Neuronal stem cell (in vitro differentiated cells): ENCODE measurements at regions not wholly inside any gene's neighbourhood (a gene's known extent, or its start where the extent isn't known, plus 50 kb on each side); places are given as distances from the start of the nearest gene placed in this dataset.

ENCODE experiments used
- DNase-seq: peaks from one replicate; pipeline ENCODE4 v3.0.0-alpha.2; 2013; ENCODE audit warnings: low spot score
- H2AFZ ChIP-seq: one replicate; pipeline ENCODE4 v1.6.1; 2013; ENCODE audit warnings: mild to moderate bottlenecking, low read length, inconsistent platforms
- H2AK5ac ChIP-seq: 2 replicates; pipeline ENCODE4 v1.6.1; 2013; ENCODE audit warnings: low read depth, mild to moderate bottlenecking, inconsistent platforms, low read length, moderate library complexity, mixed read lengths
- H2BK120ac ChIP-seq: 2 replicates; pipeline ENCODE4 v1.6.1; 2013; ENCODE audit warnings: low read depth, mild to moderate bottlenecking, inconsistent platforms, low read length, moderate library complexity, mixed read lengths
- H2BK12ac ChIP-seq: one replicate; pipeline ENCODE4 v1.6.1; 2013; ENCODE audit warnings: low read length, inconsistent platforms
- H2BK15ac ChIP-seq: 2 replicates; pipeline ENCODE4 v1.6.1; 2013; ENCODE audit warnings: mild to moderate bottlenecking, low read length, inconsistent platforms, mixed read lengths
- H2BK5ac ChIP-seq: one replicate; pipeline ENCODE4 v1.6.1; 2013; ENCODE audit warnings: inconsistent platforms, mild to moderate bottlenecking, low read length, moderate library complexity
- H3K14ac ChIP-seq: one replicate; pipeline ENCODE4 v1.6.1; 2013; ENCODE audit warnings: low read length, inconsistent platforms
- H3K18ac ChIP-seq: 2 replicates; pipeline ENCODE4 v1.6.1; 2013; ENCODE audit warnings: low read length, inconsistent platforms
- H3K23ac ChIP-seq: 2 replicates; pipeline ENCODE4 v1.6.1; 2013; ENCODE audit warnings: low read depth, mild to moderate bottlenecking, mixed read lengths, low read length, inconsistent platforms; ENCODE audit not compliant: poor library complexity
- H3K27ac ChIP-seq: replicated peaks from 3 replicates; pipeline ENCODE4 v1.5.1; 2013; ENCODE audit warnings: low read length, inconsistent platforms
- H3K27me3 ChIP-seq, 3 experiments: 2 replicates each; pipeline ENCODE4 v1.6.1; 2013; ENCODE audit warnings: low read length in 3 of 3, mild to moderate bottlenecking in 2 of 3, inconsistent platforms in 1 of 3, low read depth in 1 of 3, mixed read lengths in 1 of 3, moderate library complexity in 1 of 3; ENCODE audit not compliant: control insufficient read depth in 3 of 3, insufficient read depth in 3 of 3
- H3K36me3 ChIP-seq, 2 donors: replicated peaks in 1 of 2; 2 replicates each; pipeline ENCODE4 v1.6.1; 2013; ENCODE audit warnings: low read length in 2 of 2; ENCODE audit not compliant: control insufficient read depth in 2 of 2, insufficient read depth in 2 of 2
- H3K4ac ChIP-seq: 2 replicates; pipeline ENCODE4 v1.6.1; 2013; ENCODE audit warnings: inconsistent platforms, mild to moderate bottlenecking, low read length, moderate library complexity
- H3K4me1 ChIP-seq, 2 donors: 1 replicate in 1 of 2; 2 replicates in 1 of 2; pipeline ENCODE4 v1.6.1; 2013; ENCODE audit warnings: low read length in 2 of 2, low read depth in 1 of 2; ENCODE audit not compliant: control insufficient read depth in 2 of 2, insufficient read depth in 1 of 2
- H3K4me2 ChIP-seq: one replicate; pipeline ENCODE4 v1.6.1; 2013; ENCODE audit warnings: mild to moderate bottlenecking, low read length, inconsistent platforms; ENCODE audit not compliant: insufficient read depth, poor library complexity, severe bottlenecking
- H3K4me3 ChIP-seq, 2 donors: 2 replicates each; pipeline ENCODE4 v1.5.1; 2013; ENCODE audit warnings: low read length in 2 of 2, mild to moderate bottlenecking in 2 of 2, inconsistent platforms in 1 of 2, moderate library complexity in 1 of 2
- H3K79me1 ChIP-seq: one replicate; pipeline ENCODE4 v1.6.1; 2013; ENCODE audit warnings: low read depth, mild to moderate bottlenecking, inconsistent platforms, low read length, moderate library complexity
- H3K9ac ChIP-seq: one replicate; pipeline ENCODE4 v1.6.1; 2013; ENCODE audit warnings: mild to moderate bottlenecking, low read depth, low read length, inconsistent platforms; ENCODE audit not compliant: poor library complexity
- H3K9me3 ChIP-seq, 2 donors: replicated peaks in 1 of 2; 2 replicates each; pipeline versions ENCODE3 to v1.6.1; 2013; ENCODE audit warnings: low read length in 2 of 2, mild to moderate bottlenecking in 2 of 2, inconsistent platforms in 1 of 2, low read depth in 1 of 2, mixed read lengths in 1 of 2, moderate library complexity in 1 of 2; ENCODE audit not compliant: control insufficient read depth in 2 of 2, insufficient read depth in 1 of 2
- H4K8ac ChIP-seq: one replicate; pipeline ENCODE4 v1.6.1; 2013; ENCODE audit warnings: low read depth, mild to moderate bottlenecking, inconsistent platforms, low read length, moderate library complexity
- H4K91ac ChIP-seq: one replicate; pipeline ENCODE4 v1.6.1; 2013; ENCODE audit warnings: low read length, low read depth, mild to moderate bottlenecking, inconsistent platforms; ENCODE audit not compliant: poor library complexity
- WGBS, 2 donors: extraction: QIAGEN DNeasy Blood & Tissue Kit; methylation state at CpG; one replicate each; pipeline ENCODE4 v1.1.7; 2013; ENCODE audit warnings: missing lambda C conversion rate in 2 of 2, mixed read lengths in 1 of 2; ENCODE audit not compliant: insufficient read length in 2 of 2, insufficient replicate concordance in 1 of 2; ENCODE audit errors: extremely low coverage in 2 of 2; 5-methylcytosine and 5-hydroxymethylcytosine counted together

DNA sequence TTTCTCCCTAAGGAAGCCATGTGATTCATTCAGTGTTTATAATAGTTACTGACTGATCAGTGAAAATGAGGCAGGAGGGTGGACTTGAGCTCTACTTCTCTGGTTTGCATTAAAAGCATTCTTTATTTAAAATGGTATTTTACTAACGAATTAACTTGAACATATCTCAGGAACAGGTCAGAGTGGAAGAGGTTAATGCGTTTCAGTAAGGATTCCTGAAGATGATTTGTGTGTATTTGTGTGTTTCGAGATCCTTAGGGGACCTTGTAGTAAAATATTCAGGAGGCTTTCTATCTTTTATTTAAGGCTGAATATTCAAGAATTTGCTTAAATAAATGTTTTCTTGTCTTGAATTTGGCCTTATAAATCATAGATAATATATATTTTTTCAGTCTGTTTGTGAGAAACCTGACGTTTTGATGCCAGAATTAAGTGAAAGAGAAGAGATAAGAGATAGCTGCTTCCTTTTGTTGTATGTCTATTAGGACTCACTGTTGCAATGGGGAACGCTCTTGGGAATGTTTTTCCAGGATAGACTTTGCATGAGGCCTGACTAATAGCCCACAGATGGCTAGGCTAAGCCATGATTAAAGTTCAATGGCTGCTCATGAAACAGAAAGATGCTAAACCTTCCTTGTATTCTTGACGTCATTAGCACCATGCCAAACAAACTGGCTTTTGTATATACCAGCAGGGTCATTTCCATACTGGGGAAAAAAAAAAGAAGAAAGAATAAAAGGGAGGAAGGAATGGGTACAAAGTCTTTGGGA, 93.8 kb upstream of the MTPN start:
- no peak for DNase-seq
- Histone ChIP-seq H3K27ac (no peak overlapping the region), H3K4me1 (peaks cover 3 to 4% of the 10 kb centered on the region in 2 donors), H3K9me3 (no peaks in the 10 kb centered on the region), H3K27me3 (no peaks in the 10 kb centered on the region), H3K9ac (no peak overlapping the region), H4K91ac (no peak overlapping the region), H3K14ac (no peak overlapping the region), H4K8ac (no peak overlapping the region), H2BK15ac (no peak overlapping the region), H2BK120ac (no peak overlapping the region), H3K4ac (no peak overlapping the region), H2AK5ac (no peak overlapping the region), H3K4me3 (no peak overlapping the region), H3K23ac (no peak overlapping the region), H3K36me3 (no peaks in the 10 kb centered on the region), H3K79me1 (no peaks in the 10 kb centered on the region), H2BK12ac (no peak overlapping the region), H3K18ac (no peak overlapping the region), H2AFZ (no peak overlapping the region), H2BK5ac (no peak overlapping the region), H3K4me2 (no peak overlapping the region)
- WGBS, 2 donors: no CpG with 5 or more reads among the region's 6 CpGs

DNA sequence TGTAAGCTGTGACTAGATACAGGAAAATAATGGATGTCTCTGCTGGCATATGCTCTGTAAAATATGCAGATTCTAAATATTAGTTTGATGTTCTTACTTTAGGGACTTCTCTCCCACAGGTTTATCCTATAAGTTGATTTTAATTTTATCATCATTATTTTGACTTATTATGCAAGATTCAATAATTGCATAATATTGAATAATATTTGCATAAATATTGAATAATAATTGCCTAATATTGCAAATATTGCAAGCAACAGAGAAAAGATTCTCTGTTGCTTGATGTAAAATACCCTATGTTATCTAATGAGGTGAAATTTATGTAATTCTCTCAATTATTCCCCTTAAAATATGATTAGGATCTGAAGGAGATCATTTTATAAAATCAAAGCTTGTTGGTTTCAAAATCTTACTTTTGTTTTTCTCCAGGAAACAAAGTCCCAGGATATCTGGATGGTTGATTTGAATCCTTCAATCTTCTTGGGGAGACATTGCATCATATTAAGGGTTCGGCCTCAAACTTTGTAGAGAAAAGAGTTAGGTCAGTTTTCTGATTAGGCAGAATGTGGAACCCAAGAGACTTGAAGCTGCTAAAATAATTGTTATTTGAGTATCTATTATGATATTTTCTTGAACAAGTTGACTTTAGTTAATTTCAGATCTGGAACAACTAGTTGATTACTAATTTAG, 92.8 kb upstream of the MTPN start:
- H3K14ac ChIP-seq: no peak overlapping the region
- H3K9me3 ChIP-seq: no peaks in the 10 kb centered on the region
- no peak overlapping the region for H3K18ac ChIP-seq
- no peak overlapping the region for H3K4ac ChIP-seq
- no peaks in the 10 kb centered on the region for H3K79me1 ChIP-seq
- no CpG with 5 or more reads among the region's 1 CpG for WGBS, 2 donors
- peaks cover 3 to 4% of the 10 kb centered on the region in 2 donors for H3K4me1 ChIP-seq
- no peak overlapping the region for H4K8ac ChIP-seq
- no peak overlapping the region for H4K91ac ChIP-seq
- H2BK5ac ChIP-seq: no peak overlapping the region
- no peak overlapping the region for H3K27ac ChIP-seq
- no peaks in the 10 kb centered on the region for H3K27me3 ChIP-seq
- H3K23ac ChIP-seq: no peak overlapping the region
- H2BK120ac ChIP-seq: no peak overlapping the region
- H3K4me2 ChIP-seq: no peak overlapping the region
- no peak overlapping the region for H3K4me3 ChIP-seq
- DNase-seq: no peak
- H2AFZ ChIP-seq: no peak overlapping the region
- H3K9ac ChIP-seq: no peak overlapping the region
- H2AK5ac ChIP-seq: no peak overlapping the region
- H3K36me3 ChIP-seq: no peaks in the 10 kb centered on the region
- H2BK12ac ChIP-seq: no peak overlapping the region
- H2BK15ac ChIP-seq: no peak overlapping the region

DNA sequence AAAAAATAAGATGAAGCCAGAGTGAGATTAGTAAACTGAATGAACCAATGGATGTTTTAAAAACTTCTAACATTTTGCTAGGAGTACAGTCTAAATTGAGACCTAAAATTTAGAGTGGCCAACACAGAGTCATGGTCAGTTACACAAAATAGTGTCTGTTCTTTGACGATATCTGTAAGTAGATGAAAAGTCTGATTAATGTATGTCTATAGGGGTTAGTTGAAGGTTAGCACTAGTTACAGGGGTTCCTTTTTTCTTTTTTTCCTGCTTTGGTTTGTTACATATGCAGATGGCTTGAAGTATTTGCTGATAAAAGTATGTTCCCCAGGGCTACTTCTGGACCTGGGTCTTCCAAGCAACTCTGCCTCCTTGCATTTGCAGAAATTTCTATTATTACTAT, 90.1 kb upstream of the MTPN start:
- DNase-seq: no peak
- no peaks in the 10 kb centered on the region for H3K79me1 ChIP-seq

DNA sequence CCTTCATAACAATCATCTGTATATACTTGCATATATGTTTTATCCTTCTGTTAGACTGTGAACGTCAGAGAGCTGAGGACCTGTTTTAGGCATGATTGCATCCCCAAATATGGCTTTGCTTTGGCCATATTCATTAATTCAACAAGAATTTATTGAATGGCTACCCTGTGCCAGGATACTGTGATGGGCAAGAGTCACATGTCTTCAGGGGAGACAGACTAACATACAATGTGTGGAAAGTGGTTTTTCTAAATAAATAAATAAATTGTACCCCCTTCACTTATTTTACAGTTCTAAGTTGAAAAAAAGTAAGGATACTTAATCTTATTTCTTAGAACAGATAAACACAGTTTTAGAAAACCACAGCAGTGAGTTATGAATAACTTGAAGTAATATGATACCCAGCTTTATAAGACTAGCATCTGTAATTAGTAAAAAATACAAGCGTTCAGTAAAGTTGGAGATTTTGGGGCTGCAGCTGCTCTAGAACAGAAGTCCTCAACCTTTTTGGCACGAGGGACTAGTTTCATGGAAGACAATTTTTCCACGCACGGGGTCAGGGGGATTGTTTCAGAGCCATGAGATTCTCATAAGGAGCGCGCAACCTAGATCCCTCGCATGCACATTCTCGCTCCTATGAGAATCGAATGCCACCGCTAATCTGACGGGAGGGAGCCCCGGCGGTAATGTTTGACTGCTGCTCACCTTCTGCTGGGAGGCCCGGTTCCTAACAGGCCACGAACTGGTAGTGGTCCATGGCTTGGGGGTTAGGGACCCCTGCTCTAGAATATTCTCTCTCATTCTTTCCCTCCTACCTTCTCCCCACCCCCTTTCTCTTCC, 89.4 kb upstream of the MTPN start:
- Histone ChIP-seq H3K18ac (no peak overlapping the region), H3K4ac (no peak overlapping the region), H3K4me2 (no peak overlapping the region), H2BK12ac (no peak overlapping the region), H4K91ac (no peak overlapping the region), H3K4me3 (no peak overlapping the region), H2BK5ac (no peak overlapping the region), H3K14ac (no peak overlapping the region), H3K27me3 (peaks cover 0 to 5% (median 0%) of the 10 kb centered on the region in 3 experiments), H3K79me1 (no peaks in the 10 kb centered on the region), H2BK15ac (no peak overlapping the region), H3K9ac (no peak overlapping the region), H3K36me3 (no peaks in the 10 kb centered on the region), H2BK120ac (no peak overlapping the region), H4K8ac (no peak overlapping the region), H3K4me1 (peaks cover 0 to 4% of the 10 kb centered on the region in 2 donors), H3K9me3 (no peaks in the 10 kb centered on the region), H3K27ac (no peak overlapping the region), H2AK5ac (no peak overlapping the region), H3K23ac (peak overlapping the region; percentile 40), H2AFZ (no peak overlapping the region)
- no peak for DNase-seq
- WGBS, 2 donors: no CpG with 5 or more reads among the region's 16 CpGs

More for the DNA sequence above, 90.1 kb upstream of the MTPN start:
- WGBS, 2 donors: no CpG with 5 or more reads among the region's 1 CpG
- no peaks in the 10 kb centered on the region for H3K9me3 ChIP-seq
- H3K4ac ChIP-seq: no peak overlapping the region
- H2BK5ac ChIP-seq: no peak overlapping the region
- no peaks in the 10 kb centered on the region for H3K36me3 ChIP-seq
- no peak overlapping the region for H2AFZ ChIP-seq
- no peak overlapping the region for H3K14ac ChIP-seq
- H2BK12ac ChIP-seq: no peak overlapping the region
- H3K9ac ChIP-seq: no peak overlapping the region
- H4K8ac ChIP-seq: no peak overlapping the region
- H2BK120ac ChIP-seq: no peak overlapping the region
- H3K4me3 ChIP-seq: no peak overlapping the region
- H3K23ac ChIP-seq: no peak overlapping the region
- no peak overlapping the region for H3K18ac ChIP-seq
- H3K4me1 ChIP-seq: peaks cover 0 to 4% of the 10 kb centered on the region in 2 donors
- H2AK5ac ChIP-seq: no peak overlapping the region
- H2BK15ac ChIP-seq: no peak overlapping the region
- H4K91ac ChIP-seq: no peak overlapping the region
- no peak overlapping the region for H3K27ac ChIP-seq
- H3K27me3 ChIP-seq: no peaks in the 10 kb centered on the region
- H3K4me2 ChIP-seq: no peak overlapping the region
